HEK293T (cell line): ENCODE measurements at regions not wholly inside any gene's neighbourhood (a gene's known extent, or its start where the extent isn't known, plus 50 kb on each side); places are given as distances from the start of the nearest gene placed in this dataset.

Source experiments
- HDGF ChIP-seq: fragments of 450-650 bp; IDR thresholded peaks from 2 replicates; pipeline ENCODE4 v1.6.1; 2017; ENCODE audit warnings: antibody characterized with exemption, borderline replicate concordance
- NFRKB ChIP-seq: fragments of 450-650 bp; IDR thresholded peaks from 2 replicates; pipeline ENCODE4 v1.6.1; 2016; ENCODE audit warnings: mild to moderate bottlenecking, moderate library complexity
- TARDBP ChIP-seq: fragments of 450-650 bp; IDR thresholded peaks from 2 replicates; pipeline ENCODE4 v1.6.1; 2016

DNA sequence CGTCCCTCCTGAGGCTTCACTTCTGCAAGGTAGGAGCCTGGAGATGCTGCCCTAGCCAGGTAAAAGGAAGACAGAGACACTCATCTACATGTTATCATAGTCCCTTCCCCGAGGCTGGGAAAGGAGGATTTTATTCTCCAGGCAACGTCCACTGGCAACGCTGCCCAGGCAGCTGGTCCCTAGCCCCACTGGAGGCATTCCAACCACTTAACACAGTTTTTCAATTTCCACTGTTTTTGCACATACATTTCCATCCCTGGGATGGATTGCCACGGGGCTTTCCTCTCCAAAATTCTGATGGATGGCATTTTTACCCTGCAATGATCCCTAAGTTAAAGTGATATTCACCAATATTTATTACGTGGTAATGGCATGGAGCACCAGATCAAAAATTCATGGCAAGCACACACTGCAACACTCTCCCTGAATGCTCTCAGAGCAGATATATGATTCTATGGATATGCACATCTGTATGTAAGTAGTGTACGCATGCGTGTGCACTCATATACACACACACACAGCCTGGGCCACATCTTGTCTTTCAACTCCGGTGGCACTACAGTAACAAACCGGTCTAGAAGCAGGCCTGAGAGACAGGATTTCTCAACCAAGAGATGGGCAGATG is 322.3 kb upstream of the TSHZ3 start:
- TF ChIP-seq HDGF (no peak), NFRKB (no peak), TARDBP (no peak)
